Body of pancreas (tissue), 4 donors: ENCODE measurements at regions not wholly inside any gene's neighbourhood (a gene's known extent, or its start where the extent isn't known, plus 50 kb on each side); places are given as distances from the start of the nearest gene placed in this dataset.

Experiments used
- CTCF ChIP-seq, 7 experiments: fragments of 450-650 bp in 4 of 7; fragments of 200-600 bp in 3 of 7; sonication (generic) in 3 of 7; IDR thresholded peaks; one replicate each; pipeline ENCODE4 v1.5.1; 2016 to 2019; ENCODE audit warnings: antibody characterized with exemption in 7 of 7
- POLR2A ChIP-seq, 3 donors: fragments of 450-650 bp; IDR thresholded peaks; one replicate each; pipeline ENCODE4 v1.6.1; 2016; ENCODE audit warnings: antibody characterized with exemption in 3 of 3, mild to moderate bottlenecking in 2 of 3

- no peak for TF ChIP-seq CTCF (IDR thresholded peaks at IDR 0.05)
- TF ChIP-seq POLR2A (IDR thresholded peaks at IDR 0.05) = no peak
Observed at GRCh38 chr15:34490417-34491193, 53.0 kb upstream of the GOLGA8A start.
